ENCODE measurements at regions not wholly inside any gene's neighbourhood (a gene's known extent, or its start where the extent isn't known, plus 50 kb on each side); places are given as distances from the start of the nearest gene placed in this dataset.

DNA sequence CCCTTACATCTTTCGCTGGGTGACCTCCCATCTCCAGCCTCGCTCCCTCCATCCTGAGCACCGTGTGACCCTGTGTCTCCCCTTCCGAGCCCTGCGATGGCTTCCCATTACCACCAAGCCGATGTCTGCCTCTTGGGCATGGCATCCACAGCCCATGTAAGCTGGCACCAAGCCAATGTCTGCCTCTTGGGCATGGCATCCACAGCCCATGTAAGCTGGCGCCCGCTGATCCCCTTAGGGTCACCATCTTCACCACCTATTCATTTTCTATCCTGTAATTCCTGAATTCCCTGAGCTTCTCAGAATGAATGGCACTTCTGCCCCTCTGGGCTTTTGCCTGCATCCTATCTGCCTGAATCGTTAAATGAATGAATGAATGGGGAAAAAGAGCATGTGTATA is 478.2 kb upstream of the CCL2 start:
- TF ChIP-seq, protein P1, sequence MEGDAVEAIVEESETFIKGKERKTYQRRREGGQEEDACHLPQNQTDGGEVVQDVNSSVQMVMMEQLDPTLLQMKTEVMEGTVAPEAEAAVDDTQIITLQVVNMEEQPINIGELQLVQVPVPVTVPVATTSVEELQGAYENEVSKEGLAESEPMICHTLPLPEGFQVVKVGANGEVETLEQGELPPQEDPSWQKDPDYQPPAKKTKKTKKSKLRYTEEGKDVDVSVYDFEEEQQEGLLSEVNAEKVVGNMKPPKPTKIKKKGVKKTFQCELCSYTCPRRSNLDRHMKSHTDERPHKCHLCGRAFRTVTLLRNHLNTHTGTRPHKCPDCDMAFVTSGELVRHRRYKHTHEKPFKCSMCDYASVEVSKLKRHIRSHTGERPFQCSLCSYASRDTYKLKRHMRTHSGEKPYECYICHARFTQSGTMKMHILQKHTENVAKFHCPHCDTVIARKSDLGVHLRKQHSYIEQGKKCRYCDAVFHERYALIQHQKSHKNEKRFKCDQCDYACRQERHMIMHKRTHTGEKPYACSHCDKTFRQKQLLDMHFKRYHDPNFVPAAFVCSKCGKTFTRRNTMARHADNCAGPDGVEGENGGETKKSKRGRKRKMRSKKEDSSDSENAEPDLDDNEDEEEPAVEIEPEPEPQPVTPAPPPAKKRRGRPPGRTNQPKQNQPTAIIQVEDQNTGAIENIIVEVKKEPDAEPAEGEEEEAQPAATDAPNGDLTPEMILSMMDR (IDR thresholded peaks at IDR 0.05), result no peak
- TF ChIP-seq POLR2A (IDR thresholded peaks at IDR 0.05), result no peak

Data from heart left ventricle (tissue), 13 donors.